ENCODE measurements at regions not wholly inside any gene's neighbourhood (a gene's known extent, or its start where the extent isn't known, plus 50 kb on each side); places are given as distances from the start of the nearest gene placed in this dataset.

DNA sequence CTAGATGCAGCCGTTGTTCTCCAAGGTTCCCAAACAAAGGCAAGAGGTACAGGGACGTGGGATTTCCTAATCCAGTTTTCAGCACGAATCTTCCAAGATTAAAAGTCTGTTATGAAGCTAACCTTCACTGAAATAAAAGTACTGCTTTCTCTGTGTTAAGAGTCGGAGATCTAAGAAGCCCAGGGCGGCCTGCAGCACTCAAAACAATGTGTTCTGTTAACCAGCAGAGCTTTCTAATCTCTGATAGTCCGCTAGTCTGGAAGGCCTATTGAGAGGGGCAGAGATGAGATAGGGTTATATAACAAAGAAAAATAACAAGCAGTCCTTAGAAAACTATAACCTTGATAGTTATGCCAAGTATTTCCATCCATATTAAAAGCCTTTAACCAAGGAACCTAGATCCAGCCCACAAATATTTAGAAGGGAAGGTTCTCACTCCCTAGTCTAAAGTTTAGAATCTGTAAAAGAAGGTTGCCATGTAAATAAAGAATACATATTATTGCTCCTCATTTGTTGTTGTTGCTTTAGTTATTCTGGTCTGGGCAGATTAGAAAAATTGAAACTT is 106.3 kb upstream of the SVIL start:
- H3K4me3 Mint-ChIP-seq, result no peak overlapping the region
- Histone ChIP-seq H3K4me2 (replicated peaks; ENCODE audit: low read depth, low read length, poor library complexity, severe bottlenecking) (no peak overlapping the region), H4K20me1 (ENCODE audit: control insufficient read depth, insufficient read depth, low read length, poor library complexity, severe bottlenecking) (no peaks in the 10 kb centered on the region), H3K4me3 (ENCODE audit: control extremely low read depth in 1 of 5, extremely low read depth in 1 of 5, insufficient read depth in 1 of 5, low read depth in 2 of 5, low read length in 4 of 5) (no peak overlapping the region), H3K27ac (ENCODE audit: low read length in 2 of 2) (no peak overlapping the region), H2AFZ (ENCODE audit: insufficient read depth, low read depth, low read length, poor library complexity, severe bottlenecking) (no peak overlapping the region), H3K36me3 (replicated peaks in 1 of 2; ENCODE audit: control extremely low read depth in 1 of 2, control insufficient read depth in 1 of 2, extremely low read depth in 1 of 2, insufficient read depth in 2 of 2, low read length in 1 of 2) (no peaks in the 10 kb centered on the region), H3K4me1 (ENCODE audit: control insufficient read depth in 2 of 2, insufficient read depth in 2 of 2, low read length in 2 of 2) (peaks cover 4% of the 10 kb centered on the region in 2 donors), H3K9me3 (ENCODE audit: control extremely low read depth in 1 of 3, control insufficient read depth in 2 of 3, insufficient read depth in 1 of 3, low read length in 2 of 3) (peaks cover 0 to 4% (median 0%) of the 10 kb centered on the region in 3 donors), H3K27me3 (replicated peaks in 1 of 4; ENCODE audit: control extremely low read depth in 1 of 4, control insufficient read depth in 3 of 4, insufficient read depth in 4 of 4, low read length in 3 of 4) (peaks cover 0 to 4% (median 2%) of the 10 kb centered on the region in 4 experiments), H3K79me2 (ENCODE audit: control insufficient read depth, insufficient read depth, low read length) (no peaks in the 10 kb centered on the region), H3K9ac (ENCODE audit: low read length) (no peak overlapping the region)
- no peak overlapping the region for H3K27ac Mint-ChIP-seq
- ChIA-PET CTCF (no interaction called here), POLR2A (no interaction called here)
- H3K27me3 Mint-ChIP-seq, result peaks cover 20% of the 10 kb centered on the region
- no peak for DNase-seq
- intact Hi-C loops (cut with micrococcal nuclease), result no loop called here
- 90% methylated on average over 3 of the region's 6 CpGs for WGBS (ENCODE audit: insufficient coverage)
- no peaks in the 10 kb centered on the region for H3K9me3 Mint-ChIP-seq (ENCODE audit: insufficient read depth)
- peaks cover 5% of the 10 kb centered on the region for H3K4me1 Mint-ChIP-seq
- no peak for ATAC-seq (ENCODE audit: low read depth)
- TF ChIP-seq, protein P1, sequence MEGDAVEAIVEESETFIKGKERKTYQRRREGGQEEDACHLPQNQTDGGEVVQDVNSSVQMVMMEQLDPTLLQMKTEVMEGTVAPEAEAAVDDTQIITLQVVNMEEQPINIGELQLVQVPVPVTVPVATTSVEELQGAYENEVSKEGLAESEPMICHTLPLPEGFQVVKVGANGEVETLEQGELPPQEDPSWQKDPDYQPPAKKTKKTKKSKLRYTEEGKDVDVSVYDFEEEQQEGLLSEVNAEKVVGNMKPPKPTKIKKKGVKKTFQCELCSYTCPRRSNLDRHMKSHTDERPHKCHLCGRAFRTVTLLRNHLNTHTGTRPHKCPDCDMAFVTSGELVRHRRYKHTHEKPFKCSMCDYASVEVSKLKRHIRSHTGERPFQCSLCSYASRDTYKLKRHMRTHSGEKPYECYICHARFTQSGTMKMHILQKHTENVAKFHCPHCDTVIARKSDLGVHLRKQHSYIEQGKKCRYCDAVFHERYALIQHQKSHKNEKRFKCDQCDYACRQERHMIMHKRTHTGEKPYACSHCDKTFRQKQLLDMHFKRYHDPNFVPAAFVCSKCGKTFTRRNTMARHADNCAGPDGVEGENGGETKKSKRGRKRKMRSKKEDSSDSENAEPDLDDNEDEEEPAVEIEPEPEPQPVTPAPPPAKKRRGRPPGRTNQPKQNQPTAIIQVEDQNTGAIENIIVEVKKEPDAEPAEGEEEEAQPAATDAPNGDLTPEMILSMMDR (IDR thresholded peaks at IDR 0.05), result no peak
- TF ChIP-seq EZH2 (IDR thresholded peaks at IDR 0.05; ENCODE audit: borderline replicate concordance, insufficient read depth, low read depth, low read length, poor library complexity, severe bottlenecking), result no peak

DNA sequence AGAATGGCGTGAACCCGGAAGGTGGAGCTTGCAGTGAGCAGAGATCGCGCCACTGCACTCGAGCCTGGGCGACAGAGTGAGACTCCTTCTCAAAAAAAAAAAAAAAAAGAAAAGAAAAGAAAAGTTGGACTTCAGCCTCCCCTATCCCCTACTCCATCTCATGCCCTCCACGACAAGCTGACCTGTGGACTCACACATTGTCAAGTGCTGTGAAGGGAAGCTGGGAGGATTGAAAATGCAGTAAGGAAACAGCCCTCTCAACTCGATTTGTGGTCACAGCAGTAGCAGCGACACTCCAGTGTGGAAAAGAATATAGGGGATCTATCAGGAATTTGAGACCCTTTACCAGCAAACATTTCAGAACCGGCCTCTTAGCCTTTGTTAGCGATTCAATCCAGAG is 103.6 kb upstream of the SVIL start:
- peaks cover 13% of the 10 kb centered on the region for H3K4me1 Mint-ChIP-seq
- Histone ChIP-seq H3K4me3 (ENCODE audit: control extremely low read depth in 1 of 5, extremely low read depth in 1 of 5, insufficient read depth in 1 of 5, low read depth in 2 of 5, low read length in 4 of 5) (no peak overlapping the region), H2AFZ (ENCODE audit: insufficient read depth, low read depth, low read length, poor library complexity, severe bottlenecking) (no peak overlapping the region), H4K20me1 (ENCODE audit: control insufficient read depth, insufficient read depth, low read length, poor library complexity, severe bottlenecking) (no peaks in the 10 kb centered on the region), H3K9me3 (ENCODE audit: control extremely low read depth in 1 of 3, control insufficient read depth in 2 of 3, insufficient read depth in 1 of 3, low read length in 2 of 3) (peaks cover 0 to 10% (median 0%) of the 10 kb centered on the region in 3 donors), H3K27me3 (replicated peaks in 1 of 4; ENCODE audit: control extremely low read depth in 1 of 4, control insufficient read depth in 3 of 4, insufficient read depth in 4 of 4, low read length in 3 of 4) (peaks cover 0 to 17% (median 6%) of the 10 kb centered on the region in 4 experiments), H3K4me1 (ENCODE audit: control insufficient read depth in 2 of 2, insufficient read depth in 2 of 2, low read length in 2 of 2) (peaks cover 15% of the 10 kb centered on the region in 2 donors), H3K4me2 (replicated peaks; ENCODE audit: low read depth, low read length, poor library complexity, severe bottlenecking) (no peak overlapping the region), H3K36me3 (replicated peaks in 1 of 2; ENCODE audit: control extremely low read depth in 1 of 2, control insufficient read depth in 1 of 2, extremely low read depth in 1 of 2, insufficient read depth in 2 of 2, low read length in 1 of 2) (no peaks in the 10 kb centered on the region), H3K9ac (ENCODE audit: low read length) (no peak overlapping the region), H3K79me2 (ENCODE audit: control insufficient read depth, insufficient read depth, low read length) (no peaks in the 10 kb centered on the region), H3K27ac (ENCODE audit: low read length in 2 of 2) (no peak overlapping the region)
- intact Hi-C loops (cut with micrococcal nuclease), result no loop called here
- H3K27ac Mint-ChIP-seq, result no peak overlapping the region
- TF ChIP-seq, protein P1 (IDR thresholded peaks at IDR 0.05), result no peak
- TF ChIP-seq EZH2 (IDR thresholded peaks at IDR 0.05; ENCODE audit: borderline replicate concordance, insufficient read depth, low read depth, low read length, poor library complexity, severe bottlenecking), result no peak
- H3K27me3 Mint-ChIP-seq, result peaks cover 30% of the 10 kb centered on the region
- no peak for ATAC-seq (ENCODE audit: low read depth)
- H3K4me3 Mint-ChIP-seq, result no peak overlapping the region
- H3K9me3 Mint-ChIP-seq (ENCODE audit: insufficient read depth), result no peaks in the 10 kb centered on the region
- ChIA-PET POLR2A (no interaction called here), CTCF (no interaction called here)
- DNase-seq, result no peak
- 97% methylated on average over 5 of the region's 11 CpGs for WGBS (ENCODE audit: insufficient coverage)

Measured in B cell (primary cell).